GM12873 (cell line): ENCODE measurements at regions not wholly inside any gene's neighbourhood (a gene's known extent, or its start where the extent isn't known, plus 50 kb on each side); places are given as distances from the start of the nearest gene placed in this dataset.

Source experiments
- TF ChIP-seq, protein P1 (sequence below): IDR thresholded peaks from 2 replicates; pipeline ENCODE4 v1.5.1; 2012; ENCODE audit warnings: low read depth, mild to moderate bottlenecking, moderate library complexity, low read length, control low read depth; ENCODE audit not compliant: insufficient read depth; ENCODE audit errors: missing control alignments

- TF ChIP-seq, protein P1, sequence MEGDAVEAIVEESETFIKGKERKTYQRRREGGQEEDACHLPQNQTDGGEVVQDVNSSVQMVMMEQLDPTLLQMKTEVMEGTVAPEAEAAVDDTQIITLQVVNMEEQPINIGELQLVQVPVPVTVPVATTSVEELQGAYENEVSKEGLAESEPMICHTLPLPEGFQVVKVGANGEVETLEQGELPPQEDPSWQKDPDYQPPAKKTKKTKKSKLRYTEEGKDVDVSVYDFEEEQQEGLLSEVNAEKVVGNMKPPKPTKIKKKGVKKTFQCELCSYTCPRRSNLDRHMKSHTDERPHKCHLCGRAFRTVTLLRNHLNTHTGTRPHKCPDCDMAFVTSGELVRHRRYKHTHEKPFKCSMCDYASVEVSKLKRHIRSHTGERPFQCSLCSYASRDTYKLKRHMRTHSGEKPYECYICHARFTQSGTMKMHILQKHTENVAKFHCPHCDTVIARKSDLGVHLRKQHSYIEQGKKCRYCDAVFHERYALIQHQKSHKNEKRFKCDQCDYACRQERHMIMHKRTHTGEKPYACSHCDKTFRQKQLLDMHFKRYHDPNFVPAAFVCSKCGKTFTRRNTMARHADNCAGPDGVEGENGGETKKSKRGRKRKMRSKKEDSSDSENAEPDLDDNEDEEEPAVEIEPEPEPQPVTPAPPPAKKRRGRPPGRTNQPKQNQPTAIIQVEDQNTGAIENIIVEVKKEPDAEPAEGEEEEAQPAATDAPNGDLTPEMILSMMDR: no peak
Measured at GRCh38 chr6:16049168-16049567, 79.7 kb upstream of the MYLIP start.

DNA sequence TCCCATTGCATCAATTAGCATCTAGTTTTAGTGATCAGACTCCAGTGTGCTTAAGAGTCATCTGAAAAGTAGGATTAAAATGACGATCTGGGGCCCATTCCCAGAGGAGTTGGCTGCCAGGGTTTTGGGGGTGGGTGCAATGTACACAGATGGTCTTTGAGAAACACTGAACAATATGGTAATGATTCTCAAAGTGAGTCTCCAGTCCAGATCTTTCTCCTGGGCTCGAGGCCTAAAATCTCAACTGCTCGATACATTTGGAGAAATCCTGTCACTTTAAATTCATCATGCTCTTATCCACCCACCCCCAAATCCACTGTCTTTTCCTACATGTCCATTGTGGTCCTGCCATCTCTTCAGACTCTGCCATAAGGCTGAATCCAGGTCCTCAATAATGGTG lies 80.7 kb upstream of the MYLIP start:
- TF ChIP-seq, protein P1: no peak

DNA sequence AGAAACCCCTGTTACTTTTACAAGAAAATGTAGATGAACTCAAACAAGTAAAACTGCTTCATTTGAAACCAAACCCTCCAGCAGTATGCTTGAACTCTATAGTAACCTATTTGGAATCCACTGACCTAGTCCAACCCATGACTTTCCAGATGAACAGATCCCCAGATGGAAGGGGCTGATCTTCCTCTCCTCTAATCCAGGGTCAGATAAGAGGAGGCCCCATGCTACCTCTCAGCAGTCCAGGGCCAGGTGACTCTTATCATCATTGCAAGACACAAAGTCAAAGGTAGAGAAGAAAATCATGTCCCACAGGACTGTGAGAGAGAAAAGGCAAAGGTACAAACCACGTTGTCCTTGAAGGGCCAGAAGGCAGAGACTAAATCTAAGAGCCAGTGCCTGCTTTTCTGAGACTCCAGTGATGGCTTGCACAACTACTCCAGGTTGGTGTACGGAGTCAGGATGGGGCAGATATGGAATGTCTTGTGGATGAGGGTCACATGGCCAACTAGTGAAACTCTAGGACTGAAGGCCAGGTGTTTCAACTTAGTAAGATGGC lies 81.4 kb upstream of the MYLIP start:
- TF ChIP-seq, protein P1: no peak

GRCh38 chr6:16045238-16045637 lies 83.6 kb upstream of the MYLIP start:
- TF ChIP-seq, protein P1: no peak

DNA sequence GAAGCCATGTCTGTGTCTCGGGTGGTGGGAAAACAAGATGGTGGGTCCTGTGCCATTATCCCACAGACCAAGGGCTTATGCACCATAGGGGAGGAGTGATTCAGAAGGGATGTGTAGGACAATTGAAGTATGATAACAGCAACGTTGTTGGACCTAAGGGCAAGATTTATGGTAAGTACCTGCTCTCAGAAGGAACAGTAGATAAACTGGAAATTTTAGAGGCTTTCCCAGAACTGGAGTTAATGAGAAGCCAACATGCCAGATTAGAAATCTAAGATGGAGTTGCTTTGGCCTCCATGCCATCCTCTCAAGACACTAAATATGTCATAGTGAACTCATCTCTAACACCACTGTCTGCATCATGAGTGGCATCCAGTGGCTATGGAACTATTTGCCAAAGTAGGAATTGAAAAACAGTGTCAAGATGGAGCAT lies 84.7 kb upstream of the MYLIP start:
- TF ChIP-seq, protein P1: no peak

- TF ChIP-seq, protein P1: no peak
Measured at GRCh38 chr6:16043171-16044135, 85.4 kb upstream of the MYLIP start.

DNA sequence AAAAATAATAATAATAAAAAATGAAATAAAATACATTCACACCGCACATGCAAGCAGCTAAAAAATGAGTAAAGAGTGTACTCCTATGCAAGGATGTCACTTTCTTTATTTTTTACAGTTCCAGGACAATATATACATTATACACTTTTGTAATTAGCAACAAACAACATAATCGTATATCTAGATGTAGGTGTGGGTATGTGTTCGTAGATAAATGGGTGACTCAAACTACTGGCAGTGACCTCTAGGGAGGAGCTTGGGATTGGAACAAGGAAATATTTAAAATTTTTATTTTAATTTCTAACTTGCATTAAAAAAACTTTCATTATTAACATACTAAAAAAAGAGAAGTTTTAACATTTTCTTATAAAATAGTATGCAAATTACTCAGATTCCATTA lies 86.1 kb upstream of the MYLIP start:
- TF ChIP-seq, protein P1: no peak
